ENCODE measurements at regions not wholly inside any gene's neighbourhood (a gene's known extent, or its start where the extent isn't known, plus 50 kb on each side); places are given as distances from the start of the nearest gene placed in this dataset.
"Not testable (repeated sequence)": the region's sequence is repeated elsewhere in the genome, so short reads cannot be mapped to it uniquely, and the experiment has no call there.

GRCh38 chr2:209005371-209005770 lies 418.5 kb upstream of the MAP2 start:
- H3K4me1 ChIP-seq = no peaks in the 10 kb centered on the region
- H3K9me3 ChIP-seq = no peaks in the 10 kb centered on the region
- ATAC-seq = no peak
- H3K36me3 ChIP-seq = no peaks in the 10 kb centered on the region
- 86 to 94% methylated on average over 1 of the region's 1 CpG for WGBS, 2 donors (ENCODE audit: low coverage in 1 of 2)
- H3K27ac ChIP-seq = no peak overlapping the region
- TF ChIP-seq CTCF (IDR thresholded peaks at IDR 0.05) (no peak), POLR2AphosphoS5 (IDR thresholded peaks at IDR 0.05) (no peak), POLR2A (IDR thresholded peaks at IDR 0.05) (no peak), EP300 (IDR thresholded peaks at IDR 0.05) (no peak)
- no peak overlapping the region for H3K4me3 ChIP-seq
- H3K27me3 ChIP-seq = no peaks in the 10 kb centered on the region

GRCh38 chr2:209008636-209009287 lies 415.1 kb upstream of the MAP2 start:
- Histone ChIP-seq H3K9me3 (no peaks in the 10 kb centered on the region), H3K4me3 (no peak overlapping the region), H3K36me3 (no peaks in the 10 kb centered on the region), H3K4me1 (no peaks in the 10 kb centered on the region), H3K27ac (no peak overlapping the region), H3K27me3 (no peaks in the 10 kb centered on the region)
- no peak for TF ChIP-seq POLR2A (IDR thresholded peaks at IDR 0.05)
- no peak for TF ChIP-seq POLR2AphosphoS5 (IDR thresholded peaks at IDR 0.05)
- no peak for TF ChIP-seq CTCF (IDR thresholded peaks at IDR 0.05)
- TF ChIP-seq EP300 (IDR thresholded peaks at IDR 0.05) = no peak
- ATAC-seq = no peak
- WGBS, 2 donors (ENCODE audit: low coverage in 1 of 2) = 80 to 89% methylated on average over 1 to 2 of the region's 2 CpGs

GRCh38 chr2:209018633-209019032 lies 405.2 kb upstream of the MAP2 start:
- WGBS, 2 donors (ENCODE audit: low coverage in 1 of 2) = 80 to 81% methylated on average over 4 to 5 of the region's 6 CpGs
- H3K36me3 ChIP-seq, H3K9me3 ChIP-seq, H3K4me1 ChIP-seq, ATAC-seq, H3K4me3 ChIP-seq, H3K27ac ChIP-seq, H3K27me3 ChIP-seq: not testable (repeated sequence)

- no peaks in the 10 kb centered on the region for H3K4me1 ChIP-seq
- no peaks in the 10 kb centered on the region for H3K36me3 ChIP-seq
- WGBS, 2 donors (ENCODE audit: low coverage in 1 of 2) = 63 to 96% methylated on average over 1 of the region's 1 CpG
- TF ChIP-seq EP300 (IDR thresholded peaks at IDR 0.05) (no peak), POLR2AphosphoS5 (IDR thresholded peaks at IDR 0.05) (no peak), CTCF (IDR thresholded peaks at IDR 0.05) (no peak), POLR2A (IDR thresholded peaks at IDR 0.05) (no peak)
- no peaks in the 10 kb centered on the region for H3K9me3 ChIP-seq
- no peak overlapping the region for H3K27ac ChIP-seq
- no peak for ATAC-seq
- H3K4me3 ChIP-seq = no peak overlapping the region
- no peaks in the 10 kb centered on the region for H3K27me3 ChIP-seq
Observed at GRCh38 chr2:209029249-209029648, 394.6 kb upstream of the MAP2 start.

GRCh38 chr2:209044307-209044706 lies 379.5 kb upstream of the MAP2 start:
- WGBS, 2 donors (ENCODE audit: low coverage in 1 of 2) = 65 to 79% methylated on average over 2 of the region's 2 CpGs
- Histone ChIP-seq H3K9me3 (no peaks in the 10 kb centered on the region), H3K27me3 (no peaks in the 10 kb centered on the region), H3K4me3 (no peak overlapping the region), H3K36me3 (no peaks in the 10 kb centered on the region), H3K27ac (no peak overlapping the region), H3K4me1 (no peaks in the 10 kb centered on the region)
- no peak for ATAC-seq
- TF ChIP-seq POLR2AphosphoS5 (IDR thresholded peaks at IDR 0.05) = no peak
- no peak for TF ChIP-seq CTCF (IDR thresholded peaks at IDR 0.05)
- TF ChIP-seq POLR2A (IDR thresholded peaks at IDR 0.05) = no peak
- TF ChIP-seq EP300 (IDR thresholded peaks at IDR 0.05) = no peak
